GM10248 (cell line): ENCODE measurements at regions not wholly inside any gene's neighbourhood (a gene's known extent, or its start where the extent isn't known, plus 50 kb on each side); places are given as distances from the start of the nearest gene placed in this dataset.

Experiments
- CTCF ChIA-PET: fragments of 300-600 bp; sonication (Branson Sonifier 250); formaldehyde crosslinking; extraction: SDS; loops from one replicate; lab custom pipeline; 2021; ENCODE audit warnings: antibody characterized with exemption; lab: Yijun Ruan, JAX
- POLR2A ChIA-PET: fragments of 350-650 bp; sonication (Branson Sonifier 250); formaldehyde crosslinking; extraction: SDS; loops from one replicate; lab custom pipeline; 2020; ENCODE audit warnings: antibody characterized with exemption; lab: Yijun Ruan, JAX
- DNase-seq: peaks from one replicate; pipeline ENCODE4 v3.0.0; 2012; ENCODE audit errors: extremely low spot score
- CTCF ChIP-seq: IDR thresholded peaks from 2 replicates; pipeline ENCODE4 v1.5.1; 2012; ENCODE audit warnings: mild to moderate bottlenecking, low read depth; ENCODE audit errors: extremely low read depth, missing control alignments, control extremely low read depth

DNA sequence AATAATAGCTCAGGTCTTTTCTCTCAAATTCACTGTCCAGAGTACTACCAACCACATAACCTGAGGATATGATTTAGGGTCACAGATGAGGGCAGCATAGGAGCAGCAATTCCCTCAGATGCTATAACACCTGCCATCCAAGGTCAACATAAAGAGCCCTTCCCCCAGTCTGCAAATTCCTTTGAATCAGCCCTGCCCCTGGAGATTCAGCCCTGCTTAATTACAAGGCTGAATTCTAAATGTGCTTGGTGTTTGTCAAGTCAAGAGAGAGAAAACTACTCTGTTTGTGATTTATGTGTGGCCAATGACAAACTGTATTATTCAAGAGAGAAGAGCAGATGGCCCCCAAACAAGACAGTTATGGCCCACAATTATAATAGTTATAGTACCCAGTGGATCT, 195.7 kb upstream of the ADGRL2 start:
- POLR2A ChIA-PET: no interaction called here
- TF ChIP-seq CTCF: no peak
- CTCF ChIA-PET: interaction anchor here (1.6 to 2.5 kb wide), 3 partner anchors 12 to 318 kb away, joined by 3 to 8 read pairs (median 4); no protein-coding TSS in a partner anchor
- DNase-seq: no peak

GRCh38 chr1:81600878-81601622, 199.7 kb upstream of the ADGRL2 start:
- DNase-seq: no peak
- no peak for TF ChIP-seq CTCF
- CTCF ChIA-PET: no interaction called here
- POLR2A ChIA-PET: no interaction called here

- CTCF ChIA-PET: no interaction called here
- POLR2A ChIA-PET: no interaction called here
- no peak for TF ChIP-seq CTCF
- no peak for DNase-seq
Measured at GRCh38 chr1:81600363-81600762, 200.4 kb upstream of the ADGRL2 start.

DNA sequence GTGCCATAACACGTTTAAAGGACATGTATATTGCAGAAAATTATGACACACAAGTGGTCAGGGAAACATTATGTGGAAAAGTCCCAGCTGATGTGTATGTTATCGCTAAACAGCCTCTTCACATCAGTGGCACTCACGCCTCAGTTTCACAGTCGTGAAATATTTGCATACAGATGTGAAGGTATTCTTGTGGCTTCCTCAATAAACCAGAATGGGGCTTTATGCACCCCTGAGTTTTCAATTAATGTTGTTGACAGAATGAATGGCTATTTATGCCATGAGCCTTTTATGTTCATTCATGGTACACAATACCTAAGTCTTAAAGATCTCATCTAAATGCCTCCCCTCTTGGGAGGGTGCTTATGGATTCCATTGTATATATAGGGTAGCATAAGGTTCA, 202.1 kb upstream of the ADGRL2 start:
- no peak for DNase-seq
- no peak for TF ChIP-seq CTCF
- POLR2A ChIA-PET: no interaction called here
- CTCF ChIA-PET: no interaction called here

- no peak for DNase-seq
- ChIA-PET CTCF (interaction anchor here (1.1 to 1.2 kb wide), 2 partner anchors 45 to 336 kb away, joined by 3 read pairs; no protein-coding TSS in a partner anchor), POLR2A (no interaction called here)
- TF ChIP-seq CTCF: no peak
Measured at GRCh38 chr1:81597720-81598426, 202.9 kb upstream of the ADGRL2 start.

- CTCF ChIA-PET: no interaction called here
- POLR2A ChIA-PET: no interaction called here
- TF ChIP-seq CTCF: no peak
- DNase-seq: no peak
Measured at GRCh38 chr1:81596341-81596740, 204.4 kb upstream of the ADGRL2 start.
